PC-3 (cell line): ENCODE measurements at regions not wholly inside any gene's neighbourhood (a gene's known extent, or its start where the extent isn't known, plus 50 kb on each side); places are given as distances from the start of the nearest gene placed in this dataset.
"Not testable (repeated sequence)": the region's sequence is repeated elsewhere in the genome, so short reads cannot be mapped to it uniquely, and the experiment has no call there.

Experiments used
- ATAC-seq: fragments of 200-7000 bp; cut with Tn5 transposase; 2 replicates; pipeline ENCODE4 v1.9.1; 2020; ENCODE audit warnings: mild to moderate bottlenecking, moderate library complexity
- BruUV-seq: library from RNA; stranded (reverse); fragments of 400-500 nt; replicated peaks from 2 replicates; lab custom pipeline; 2021; lab: Mats Ljungman, UMichigan
- CTCF ChIA-PET: fragments of 300-600 bp; sonication (Branson Sonifier 250); formaldehyde crosslinking; loops from one replicate; lab custom pipeline; 2022; ENCODE audit warnings: antibody characterized with exemption; lab: Charles Lee
- POLR2A ChIA-PET: fragments of 300-600 bp; sonication (Branson Sonifier 250); formaldehyde crosslinking; loops from one replicate; lab custom pipeline; 2022; ENCODE audit warnings: antibody characterized with exemption; ENCODE audit not compliant: unreplicated experiment; lab: Charles Lee
- DNase-seq: peaks from one replicate; pipeline ENCODE4 v3.0.0-alpha.2; 2015
- H2AFZ ChIP-seq: fragments of 300-600 bp; sonication (generic); 2 replicates; pipeline ENCODE4 v1.6.0; 2016; ENCODE audit warnings: antibody characterized with exemption, low read length
- H3F3A ChIP-seq: fragments of 300-600 bp; sonication (generic); one replicate; pipeline ENCODE4 v1.6.0; 2017; ENCODE audit warnings: antibody characterized with exemption, low read length, control low read depth, mild to moderate bottlenecking; ENCODE audit not compliant: unreplicated experiment
- H3K27ac ChIP-seq: fragments of 300-600 bp; sonication (generic); 2 replicates; pipeline ENCODE4 v1.5.1; 2016; ENCODE audit warnings: mild to moderate bottlenecking, low read length
- H3K27me3 ChIP-seq: fragments of 300-600 bp; sonication (generic); 2 replicates; pipeline ENCODE4 v1.6.1; 2016; ENCODE audit warnings: low read length, mixed read lengths
- H3K36me3 ChIP-seq: fragments of 300-600 bp; sonication (generic); 2 replicates; pipeline ENCODE4 v1.6.1; 2016; ENCODE audit warnings: low read depth, mixed run types, low read length, mixed read lengths
- H3K4me1 ChIP-seq: fragments of 300-600 bp; sonication (generic); 2 replicates; pipeline ENCODE4 v1.5.1; 2016; ENCODE audit warnings: low read length; ENCODE audit not compliant: insufficient read depth
- H3K4me2 ChIP-seq: fragments of 300-600 bp; sonication (generic); 2 replicates; pipeline ENCODE4 v1.6.0; 2016; ENCODE audit warnings: low read length
- H3K4me3 ChIP-seq: fragments of 300-600 bp; sonication (generic); 2 replicates; pipeline ENCODE4 v1.5.1; 2016; ENCODE audit warnings: mild to moderate bottlenecking, low read length, mixed read lengths
- H3K79me2 ChIP-seq: fragments of 300-600 bp; sonication (generic); 2 replicates; pipeline ENCODE4 v1.6.1; 2017; ENCODE audit warnings: low read length, mixed read lengths
- H3K9ac ChIP-seq: fragments of 300-600 bp; sonication (generic); 2 replicates; pipeline ENCODE4 v1.6.0; 2016; ENCODE audit warnings: mild to moderate bottlenecking, low read length
- H3K9me2 ChIP-seq: fragments of 300-600 bp; sonication (generic); replicated peaks from 2 replicates; pipeline ENCODE4 v1.6.1; 2016; ENCODE audit warnings: mixed run types, low read length, mixed read lengths
- H3K9me3 ChIP-seq: fragments of 300-600 bp; sonication (generic); 2 replicates; pipeline ENCODE4 v1.6.1; 2016; ENCODE audit warnings: low read length, mixed read lengths
- H4K20me1 ChIP-seq: fragments of 300-600 bp; sonication (generic); 2 replicates; pipeline ENCODE4 v1.6.1; 2016; ENCODE audit warnings: low read length, mixed read lengths
- CTCF ChIP-seq: fragments of 300-600 bp; sonication (generic); conservative IDR thresholded peaks from 2 replicates; pipeline ENCODE4 v1.5.1; 2017; ENCODE audit warnings: antibody characterized with exemption, low read depth, mild to moderate bottlenecking, low read length
- EZH2 ChIP-seq: fragments of 300-600 bp; sonication (generic); IDR thresholded peaks from one replicate; pipeline ENCODE4 v1.6.1; 2017; ENCODE audit warnings: antibody characterized with exemption, mild to moderate bottlenecking, low read length; ENCODE audit not compliant: unreplicated experiment
- EZH2phosphoT487 ChIP-seq: fragments of 300-600 bp; sonication (generic); IDR thresholded peaks from 2 replicates; pipeline ENCODE4 v1.6.1; 2018; ENCODE audit warnings: mild to moderate bottlenecking, antibody characterized with exemption, low read length, borderline replicate concordance
- intact Hi-C: fragments of 100-400 bp; cut with micrococcal nuclease; formaldehyde crosslinking; loops from 2 replicates; pipeline ENCODE4 v1.9.0; 2023

GRCh38 chr5:91312698-91313097 is 70.4 kb downstream of the ARRDC3 start:
- no peaks in the 10 kb centered on the region for H3K79me2 ChIP-seq
- H2AFZ ChIP-seq = no peak overlapping the region
- H3K27me3 ChIP-seq = no peaks in the 10 kb centered on the region
- intact Hi-C loops = loop anchor here (10.0 kb wide), 1 partner anchor 208 kb away; no protein-coding TSS in a partner anchor
- DNase-seq = no peak
- no peak overlapping the region; the same call in 1 of the 2 replicates for H3K4me3 ChIP-seq
- peaks cover 39% of the 10 kb centered on the region for H3K4me1 ChIP-seq
- H4K20me1 ChIP-seq = no peaks in the 10 kb centered on the region
- no TSS peak for BruUV-seq
- ChIA-PET CTCF (no interaction called here), POLR2A (interaction anchor here (0.6 to 0.9 kb wide), 2 partner anchors 33 to 68 kb away, joined by 3 to 21 read pairs; no protein-coding TSS in a partner anchor)
- TF ChIP-seq EZH2phosphoT487 = no peak
- TF ChIP-seq CTCF = no peak
- TF ChIP-seq EZH2 = no peak
- H3K9ac ChIP-seq = peak overlapping the region; percentile 74
- ATAC-seq = no peak
- H3K36me3 ChIP-seq = no peaks in the 10 kb centered on the region
- peak overlapping the region; percentile 62 for H3K4me2 ChIP-seq
- H3K9me2 ChIP-seq = no peaks in the 10 kb centered on the region
- peaks cover 4% of the 10 kb centered on the region for H3F3A ChIP-seq
- no peaks in the 10 kb centered on the region for H3K9me3 ChIP-seq
- peak overlapping the region; percentile 98 for H3K27ac ChIP-seq

- TSS peak; percentile 93 for BruUV-seq
- H3K9ac ChIP-seq = peak overlapping the region; percentile 81
- DNase-seq (peak; percentile 94), ATAC-seq (peak; percentile 87)
- peak overlapping the region; percentile 98 for H3K27ac ChIP-seq
- TF ChIP-seq EZH2phosphoT487 (peak; percentile 63), EZH2 (no peak)
- H4K20me1 ChIP-seq = no peaks in the 10 kb centered on the region
- POLR2A ChIA-PET = interaction anchor here (1.0 to 1.2 kb wide), 3 partner anchors 32 to 72 kb away, joined by 3 to 34 read pairs (median 6); partner anchors contain the start of gene ARRDC3
- intact Hi-C loops = loop anchor here (1.0 to 10.0 kb wide), 3 partner anchors 31 to 207 kb away; no protein-coding TSS in a partner anchor
- no peaks in the 10 kb centered on the region for H3K9me2 ChIP-seq
- no peaks in the 10 kb centered on the region for H3K79me2 ChIP-seq
- peaks cover 39% of the 10 kb centered on the region for H3K4me1 ChIP-seq
- CTCF ChIA-PET = no interaction called here
- peak overlapping the region; percentile 66 for H3K4me2 ChIP-seq
- peaks cover 4% of the 10 kb centered on the region for H3F3A ChIP-seq
- H3K4me3 ChIP-seq = peak overlapping the region; percentile 17; the same call in 1 of the 2 replicates
- no peaks in the 10 kb centered on the region for H3K9me3 ChIP-seq
- no peaks in the 10 kb centered on the region for H3K27me3 ChIP-seq
- no peak overlapping the region for H2AFZ ChIP-seq
- no peaks in the 10 kb centered on the region for H3K36me3 ChIP-seq
Measured at GRCh38 chr5:91311697-91312501, 71.2 kb downstream of the ARRDC3 start.

GRCh38 chr5:91311168-91311696 is 71.9 kb downstream of the ARRDC3 start:
- H2AFZ ChIP-seq = no peak overlapping the region
- CTCF ChIA-PET = no interaction called here

DNA sequence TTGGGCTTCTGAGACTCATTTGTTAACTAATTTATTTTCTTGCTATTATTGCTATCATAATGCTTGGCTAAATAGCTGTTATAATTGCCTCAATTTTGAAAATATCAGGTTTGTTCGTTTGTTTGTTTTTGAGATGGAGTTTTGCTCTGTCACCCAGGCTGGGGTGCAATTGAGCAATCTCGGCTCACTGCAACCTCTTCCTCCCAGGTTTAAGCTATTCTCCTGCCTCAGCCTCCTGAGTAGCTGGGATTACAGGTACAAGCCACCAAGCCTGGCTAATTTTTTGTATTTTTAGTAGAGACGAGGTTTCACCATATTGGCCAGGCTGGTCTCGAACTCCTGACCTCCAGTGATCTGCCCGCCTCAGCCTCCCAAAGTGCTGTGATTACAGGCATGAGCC is 75.0 kb downstream of the ARRDC3 start:
- H3K9ac ChIP-seq, H4K20me1 ChIP-seq, ATAC-seq, CTCF ChIA-PET, intact Hi-C loops, H3K9me3 ChIP-seq, H3F3A ChIP-seq, H2AFZ ChIP-seq, H3K4me3 ChIP-seq, H3K27me3 ChIP-seq, H3K79me2 ChIP-seq, POLR2A ChIA-PET, H3K36me3 ChIP-seq, DNase-seq, H3K4me2 ChIP-seq, H3K27ac ChIP-seq, BruUV-seq, H3K9me2 ChIP-seq: not testable (repeated sequence)
- H3K4me1 ChIP-seq = peaks cover 22% of the 10 kb centered on the region

More at GRCh38 chr5:91311168-91311696, 71.9 kb downstream of the ARRDC3 start:
- intact Hi-C loops = loop anchor here (1.0 to 10.0 kb wide), 3 partner anchors 30 to 206 kb away; no protein-coding TSS in a partner anchor
- peaks cover 4% of the 10 kb centered on the region for H3F3A ChIP-seq
- TSS peak; percentile 30 for BruUV-seq
- TF ChIP-seq EZH2phosphoT487 (no peak), CTCF (no peak), EZH2 (no peak)
- no peak for DNase-seq
- ATAC-seq = no peak
- H3K36me3 ChIP-seq = no peaks in the 10 kb centered on the region
- peak overlapping the region; percentile 66 for H3K4me2 ChIP-seq
- H3K4me1 ChIP-seq = peaks cover 39% of the 10 kb centered on the region
- peak overlapping the region; percentile 17; the same call in 1 of the 2 replicates for H3K4me3 ChIP-seq
- no peaks in the 10 kb centered on the region for H3K79me2 ChIP-seq
- no peaks in the 10 kb centered on the region for H3K9me2 ChIP-seq
- H3K9me3 ChIP-seq = no peaks in the 10 kb centered on the region
- peak overlapping the region; percentile 81 for H3K9ac ChIP-seq
- H3K27me3 ChIP-seq = no peaks in the 10 kb centered on the region
- no peaks in the 10 kb centered on the region for H4K20me1 ChIP-seq
- POLR2A ChIA-PET = interaction anchor here (1.0 to 1.2 kb wide), 3 partner anchors 31 to 72 kb away, joined by 3 to 34 read pairs (median 6); partner anchors contain the start of gene ARRDC3
- H3K27ac ChIP-seq = peak overlapping the region; percentile 97
